ENCODE measurements at regions not wholly inside any gene's neighbourhood (a gene's known extent, or its start where the extent isn't known, plus 50 kb on each side); places are given as distances from the start of the nearest gene placed in this dataset.

DNA sequence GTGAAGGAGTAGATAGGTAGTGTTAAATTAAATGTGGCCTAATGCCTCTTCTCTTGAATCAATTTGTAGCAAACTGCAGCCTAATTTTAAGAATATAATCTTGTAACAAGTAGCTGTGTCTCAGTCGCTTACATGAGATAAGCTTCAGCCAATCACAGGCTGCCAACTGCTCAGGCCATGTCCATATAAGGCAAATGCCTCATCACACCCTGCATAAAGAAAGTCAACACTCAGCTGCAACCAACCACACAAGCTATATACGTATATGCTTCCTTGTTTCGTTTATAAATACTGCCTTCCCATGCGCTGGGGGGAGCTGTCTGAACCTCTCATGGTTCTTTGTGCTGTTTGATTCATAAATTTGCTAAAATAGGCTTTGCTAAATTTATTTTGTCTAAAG, 476.3 kb downstream of the TRIB2 start:
- TF ChIP-seq EZH2phosphoT487 (IDR thresholded peaks at IDR 0.05; ENCODE audit: borderline replicate concordance, low read depth, low read length) = no peak
- TF ChIP-seq, protein P1, sequence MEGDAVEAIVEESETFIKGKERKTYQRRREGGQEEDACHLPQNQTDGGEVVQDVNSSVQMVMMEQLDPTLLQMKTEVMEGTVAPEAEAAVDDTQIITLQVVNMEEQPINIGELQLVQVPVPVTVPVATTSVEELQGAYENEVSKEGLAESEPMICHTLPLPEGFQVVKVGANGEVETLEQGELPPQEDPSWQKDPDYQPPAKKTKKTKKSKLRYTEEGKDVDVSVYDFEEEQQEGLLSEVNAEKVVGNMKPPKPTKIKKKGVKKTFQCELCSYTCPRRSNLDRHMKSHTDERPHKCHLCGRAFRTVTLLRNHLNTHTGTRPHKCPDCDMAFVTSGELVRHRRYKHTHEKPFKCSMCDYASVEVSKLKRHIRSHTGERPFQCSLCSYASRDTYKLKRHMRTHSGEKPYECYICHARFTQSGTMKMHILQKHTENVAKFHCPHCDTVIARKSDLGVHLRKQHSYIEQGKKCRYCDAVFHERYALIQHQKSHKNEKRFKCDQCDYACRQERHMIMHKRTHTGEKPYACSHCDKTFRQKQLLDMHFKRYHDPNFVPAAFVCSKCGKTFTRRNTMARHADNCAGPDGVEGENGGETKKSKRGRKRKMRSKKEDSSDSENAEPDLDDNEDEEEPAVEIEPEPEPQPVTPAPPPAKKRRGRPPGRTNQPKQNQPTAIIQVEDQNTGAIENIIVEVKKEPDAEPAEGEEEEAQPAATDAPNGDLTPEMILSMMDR (conservative IDR thresholded peaks at IDR 0.05; ENCODE audit: low read length) = no peak
